GM18909 (cell line): ENCODE measurements at regions not wholly inside any gene's neighbourhood (a gene's known extent, or its start where the extent isn't known, plus 50 kb on each side); places are given as distances from the start of the nearest gene placed in this dataset.

Experiments used
- ATAC-seq: cut with Tn5 transposase; IDR thresholded peaks from one replicate; pipeline ENCODE4 v1.9.1; 2021; ENCODE audit warnings: mild to moderate bottlenecking; ENCODE audit not compliant: unreplicated experiment, poor library complexity

- no peak for ATAC-seq
Measured at GRCh38 chr4:175125410-175126068, 207.4 kb downstream of the ADAM29 start.

DNA sequence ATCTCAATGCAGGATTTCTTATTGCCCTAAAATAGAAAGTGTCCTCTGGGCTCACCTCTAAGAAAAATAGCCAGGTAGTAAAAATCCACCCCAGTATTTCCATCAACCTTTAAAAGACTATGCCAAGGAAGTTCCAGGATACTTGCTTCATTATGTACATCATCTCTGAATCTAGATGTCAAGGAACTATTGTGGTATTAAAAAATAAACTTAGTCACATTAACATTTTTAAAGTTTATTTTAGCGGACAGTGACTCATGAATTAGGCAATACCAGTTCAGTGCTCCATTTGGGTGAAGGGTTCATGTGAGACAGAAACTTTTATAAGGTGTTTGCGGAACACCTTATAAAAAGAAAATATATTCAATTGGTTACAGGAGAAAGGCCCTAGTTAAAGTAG lies 209.2 kb downstream of the ADAM29 start:
- ATAC-seq = no peak

GRCh38 chr4:175129797-175130196 lies 211.6 kb downstream of the ADAM29 start:
- ATAC-seq = no peak

- ATAC-seq = no peak
Measured at GRCh38 chr4:175139205-175139604, 221.0 kb downstream of the ADAM29 start.

DNA sequence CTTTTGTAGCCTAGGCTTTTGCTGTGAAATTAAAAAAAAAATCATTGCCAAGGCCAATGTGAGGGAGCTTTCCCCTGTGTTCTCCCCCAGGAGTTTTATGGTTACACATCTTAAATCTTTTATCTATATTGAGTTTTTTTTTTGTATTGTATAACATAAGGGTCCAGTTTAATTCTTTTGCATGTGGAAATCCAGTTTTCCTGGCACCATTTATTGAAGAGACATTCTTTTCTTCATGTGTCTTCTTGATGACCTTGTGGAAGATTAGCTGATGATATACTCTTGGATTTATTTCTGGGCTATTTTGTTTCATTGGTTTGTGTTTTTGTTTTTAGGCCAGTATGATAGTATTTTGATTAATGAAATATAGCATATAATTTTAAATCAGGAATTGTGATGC lies 225.0 kb downstream of the ADAM29 start:
- ATAC-seq = no peak

GRCh38 chr4:175146799-175147198 lies 228.6 kb downstream of the ADAM29 start:
- ATAC-seq = no peak

GRCh38 chr4:175147233-175147632 lies 229.1 kb downstream of the ADAM29 start:
- ATAC-seq = no peak

DNA sequence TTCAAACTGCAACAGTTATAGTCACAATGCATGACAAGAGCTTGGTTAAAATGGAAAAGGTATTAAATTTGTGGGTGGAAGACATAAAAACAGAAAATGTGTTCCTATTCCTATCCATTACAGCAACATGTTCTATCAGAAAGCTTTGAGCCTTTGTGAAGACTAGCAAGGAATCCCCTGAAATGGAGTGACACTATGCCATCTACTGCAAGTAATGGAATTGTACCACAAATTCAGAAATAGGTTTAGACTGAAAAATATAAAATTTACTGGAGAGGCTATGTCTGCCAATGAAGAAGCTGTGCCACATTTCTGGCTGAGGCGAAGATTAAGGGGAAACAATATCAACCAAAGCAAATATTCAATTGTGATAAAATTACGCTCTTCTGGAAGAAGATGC lies 247.9 kb downstream of the ADAM29 start:
- ATAC-seq = no peak

- no peak for ATAC-seq
Measured at GRCh38 chr4:175176710-175177109, 258.6 kb downstream of the ADAM29 start.

DNA sequence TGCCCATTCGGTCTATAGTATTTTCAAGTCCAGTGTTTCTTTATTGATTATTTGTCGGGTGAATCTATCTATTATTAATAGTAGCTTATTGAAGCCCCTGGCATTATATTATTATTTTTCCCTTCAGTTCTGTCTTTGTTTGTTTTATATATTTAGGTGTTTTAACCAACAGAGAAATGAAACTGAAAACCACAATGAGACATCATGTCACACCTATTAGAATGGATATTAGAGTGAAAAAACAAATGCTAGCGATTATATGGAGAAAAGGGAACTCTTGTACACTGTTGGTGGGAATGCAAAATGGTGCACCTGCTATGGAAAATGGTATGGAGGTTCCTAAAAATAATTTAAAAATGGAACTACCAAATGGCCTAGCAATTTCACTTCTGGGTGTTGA lies 272.5 kb downstream of the ADAM29 start:
- ATAC-seq = no peak

DNA sequence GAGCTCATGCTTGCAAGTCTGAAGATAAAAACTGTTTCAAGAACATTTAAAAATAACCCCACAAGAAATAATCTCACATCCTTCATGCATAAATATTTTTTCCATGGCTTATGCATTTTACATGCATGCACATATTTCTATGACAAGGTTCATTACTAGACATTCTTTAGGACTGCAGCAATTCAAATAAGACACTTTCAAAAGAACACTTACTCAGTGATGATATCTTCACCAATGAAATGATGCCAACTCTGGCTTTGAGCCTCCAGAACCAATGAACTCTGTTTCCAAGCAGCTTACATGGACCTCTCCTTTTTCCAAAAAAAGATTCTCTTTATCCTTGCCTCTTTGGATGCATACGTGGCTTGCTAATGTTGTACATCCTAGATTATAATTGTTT lies 279.9 kb downstream of the ADAM29 start:
- ATAC-seq = no peak

DNA sequence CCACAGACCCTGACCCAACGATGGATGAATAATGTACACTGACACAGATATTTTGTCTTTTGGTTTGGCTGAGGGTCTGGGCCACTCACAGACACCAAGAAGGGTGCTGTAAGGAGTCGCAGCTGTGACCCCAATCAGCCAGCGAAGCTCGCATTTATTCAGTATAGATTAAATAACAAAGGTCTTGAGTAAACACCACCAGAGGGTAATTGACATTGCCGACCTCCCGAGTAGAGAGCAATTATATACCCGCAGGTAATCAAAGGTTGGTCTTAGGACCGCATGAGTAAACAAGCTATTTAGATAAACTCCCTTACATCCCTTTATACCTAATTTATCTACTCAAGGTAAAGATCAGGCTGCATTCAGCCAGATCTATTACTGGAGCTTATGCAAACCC lies 297.1 kb downstream of the ADAM29 start:
- no peak for ATAC-seq

DNA sequence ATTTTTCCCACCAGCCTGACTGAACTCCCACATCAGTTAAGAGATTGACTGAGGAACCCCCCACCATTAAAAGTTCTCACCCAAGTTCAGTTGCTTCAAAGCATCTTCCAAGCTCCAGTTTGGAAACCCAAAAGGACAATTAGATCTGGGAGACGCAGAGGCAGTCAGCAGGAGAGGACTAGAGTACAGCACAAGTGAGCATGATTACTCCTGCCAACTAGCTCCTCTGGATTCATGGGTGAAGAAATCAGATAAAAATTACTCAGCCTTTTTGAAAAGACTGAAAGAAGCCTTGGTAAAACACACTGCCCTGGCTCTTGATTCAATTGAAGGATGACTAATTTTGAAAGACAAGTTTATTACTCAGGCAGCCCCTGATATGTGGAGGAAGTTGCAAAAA lies 297.5 kb downstream of the ADAM29 start:
- ATAC-seq = no peak

DNA sequence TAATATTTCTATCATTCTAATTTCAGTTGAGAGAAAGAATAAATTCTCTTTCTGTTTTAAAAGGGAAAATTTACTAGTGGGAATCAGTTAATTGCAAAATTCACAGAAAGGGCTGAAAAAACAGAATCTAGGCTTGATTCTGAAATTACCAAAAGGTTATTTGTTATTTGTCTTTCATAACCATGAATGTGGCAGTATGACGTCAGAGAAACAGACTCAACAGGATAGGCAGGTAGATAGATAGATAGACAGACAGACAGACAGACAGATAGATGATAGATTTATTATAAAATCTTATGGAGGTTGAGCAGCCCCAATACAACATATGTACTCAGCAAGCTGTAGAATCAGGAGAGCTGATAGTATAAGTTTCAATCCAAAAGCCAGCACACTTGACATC lies 311.0 kb downstream of the ADAM29 start:
- ATAC-seq = no peak

DNA sequence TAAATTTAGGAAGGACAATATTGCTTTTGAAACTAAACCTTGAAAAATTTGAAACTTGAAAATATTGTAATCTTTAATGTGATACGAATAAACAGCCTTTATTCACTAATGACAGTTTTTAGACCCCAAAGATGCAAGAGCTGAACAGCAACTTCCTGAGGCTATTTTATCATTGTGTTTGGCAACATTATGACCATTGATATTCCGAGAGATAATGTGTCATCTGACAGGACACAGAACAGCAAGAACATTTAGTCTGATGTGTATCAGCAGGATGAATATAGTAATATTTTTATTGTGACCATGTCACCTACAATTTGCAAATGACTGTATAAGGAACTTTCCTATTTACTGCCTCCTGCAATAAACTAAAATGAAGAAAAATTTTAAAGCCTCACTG lies 316.0 kb downstream of the ADAM29 start:
- no peak for ATAC-seq

DNA sequence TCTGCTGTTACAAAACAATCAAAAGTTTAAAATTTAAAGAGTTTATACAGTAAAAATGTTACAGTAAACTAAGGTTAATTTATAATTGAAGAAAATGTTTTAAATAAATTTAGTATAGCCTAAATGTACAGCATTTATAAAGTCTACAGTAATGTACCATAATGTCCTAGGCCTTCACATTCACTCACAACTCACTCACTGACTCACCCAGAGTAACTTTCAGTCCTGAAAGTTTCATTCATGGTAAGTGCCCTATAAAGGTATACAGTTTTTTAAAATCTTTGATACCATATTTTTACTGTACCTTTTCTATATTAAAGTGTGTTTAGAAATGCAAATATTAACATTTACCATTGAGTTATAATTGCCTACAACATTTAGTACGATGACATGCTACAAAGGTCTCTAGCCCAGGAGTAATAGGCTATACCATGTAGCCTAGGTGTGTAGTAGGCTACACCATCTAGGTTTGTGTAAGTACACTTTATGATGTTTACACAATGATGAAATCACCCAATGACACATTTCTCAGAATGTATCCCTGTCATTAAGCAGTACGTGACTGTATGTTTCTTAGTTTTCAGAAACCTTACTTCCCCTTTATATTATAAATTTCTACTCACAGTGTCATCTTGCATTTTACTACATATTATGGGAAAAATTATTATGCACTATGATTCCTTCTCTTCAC lies 320.8 kb downstream of the ADAM29 start:
- no peak for ATAC-seq

- ATAC-seq = no peak
Measured at GRCh38 chr4:175246941-175247340, 328.8 kb downstream of the ADAM29 start.

DNA sequence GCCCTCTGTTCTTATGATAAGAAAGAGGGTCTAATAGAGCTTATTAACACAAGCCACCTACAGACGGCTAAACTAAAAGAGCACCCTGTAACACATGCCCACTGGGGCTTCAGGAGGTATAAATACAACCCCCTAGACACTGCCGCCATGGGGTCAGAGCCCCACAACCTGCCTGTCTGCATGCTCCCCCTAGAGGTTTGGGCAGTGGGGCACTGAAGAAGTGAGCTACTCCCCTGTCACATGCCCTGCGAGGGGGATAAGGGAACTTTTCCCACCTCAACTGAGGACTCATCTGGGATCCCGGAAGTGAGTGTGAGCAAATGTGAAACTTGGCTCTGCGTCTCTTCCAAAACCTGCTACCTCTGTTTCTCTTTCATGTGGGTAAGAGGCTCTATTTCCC lies 334.5 kb downstream of the ADAM29 start:
- ATAC-seq = no peak

GRCh38 chr4:175253184-175253902 lies 335.2 kb downstream of the ADAM29 start:
- ATAC-seq = no peak

- ATAC-seq = no peak
Measured at GRCh38 chr4:175263537-175263936, 345.4 kb downstream of the ADAM29 start.

GRCh38 chr4:175271010-175271630 lies 353.0 kb downstream of the ADAM29 start:
- peak; percentile 89 for ATAC-seq
